MM.1S (cell line): ENCODE measurements at regions not wholly inside any gene's neighbourhood (a gene's known extent, or its start where the extent isn't known, plus 50 kb on each side); places are given as distances from the start of the nearest gene placed in this dataset.

Experiments used
- DNase-seq: peaks from one replicate; pipeline ENCODE4 v3.0.0-alpha.2; 2015
- H2AFZ ChIP-seq: fragments of 300-600 bp; sonication (generic); 2 replicates; pipeline ENCODE4 v1.6.0; 2016; ENCODE audit warnings: antibody characterized with exemption, low read length
- H3F3A ChIP-seq: fragments of 300-600 bp; sonication (generic); 2 replicates; pipeline ENCODE4 v1.6.1; 2016; ENCODE audit warnings: mild to moderate bottlenecking, antibody characterized with exemption, low read length, moderate library complexity, mixed read lengths; ENCODE audit not compliant: insufficient read depth
- H3K27ac ChIP-seq: fragments of 300-600 bp; sonication (generic); 2 replicates; pipeline ENCODE4 v1.5.1; 2016; ENCODE audit warnings: mild to moderate bottlenecking, low read length
- H3K27me3 ChIP-seq: fragments of 300-600 bp; sonication (generic); replicated peaks from 2 replicates; pipeline ENCODE4 v1.6.0; 2016; ENCODE audit warnings: low read length; ENCODE audit not compliant: insufficient read depth
- H3K36me3 ChIP-seq: fragments of 300-600 bp; sonication (generic); replicated peaks from 2 replicates; pipeline ENCODE4 v1.6.1; 2016; ENCODE audit warnings: mild to moderate bottlenecking, low read length, mixed read lengths; ENCODE audit not compliant: insufficient read depth
- H3K4me1 ChIP-seq: fragments of 300-600 bp; sonication (generic); 2 replicates; pipeline ENCODE4 v1.6.1; 2016; ENCODE audit warnings: low read length, mixed read lengths
- H3K4me2 ChIP-seq: fragments of 300-600 bp; sonication (generic); 2 replicates; pipeline ENCODE4 v1.6.0; 2016; ENCODE audit warnings: low read depth, low read length
- H3K4me3 ChIP-seq: fragments of 300-600 bp; sonication (generic); 2 replicates; pipeline ENCODE4 v1.5.1; 2016; ENCODE audit warnings: low read length, mixed read lengths
- H3K79me2 ChIP-seq: fragments of 300-600 bp; sonication (generic); 2 replicates; pipeline ENCODE4 v1.6.1; 2016; ENCODE audit warnings: mixed run types, low read length, mixed read lengths
- H3K9ac ChIP-seq: fragments of 300-600 bp; sonication (generic); 2 replicates; pipeline ENCODE4 v1.6.1; 2016; ENCODE audit warnings: low read length, mixed read lengths
- H3K9me2 ChIP-seq: fragments of 300-600 bp; sonication (generic); replicated peaks from 2 replicates; pipeline ENCODE4 v1.6.1; 2016; ENCODE audit warnings: mild to moderate bottlenecking, low read length, mixed read lengths; ENCODE audit not compliant: insufficient read depth
- H3K9me3 ChIP-seq: fragments of 300-600 bp; sonication (generic); replicated peaks from 2 replicates; pipeline ENCODE4 v1.6.1; 2016; ENCODE audit warnings: mild to moderate bottlenecking, low read length, mixed read lengths; ENCODE audit not compliant: insufficient read depth
- H4K20me1 ChIP-seq: fragments of 300-600 bp; sonication (generic); 2 replicates; pipeline ENCODE4 v1.6.1; 2016; ENCODE audit warnings: mild to moderate bottlenecking, low read length, moderate library complexity, mixed read lengths; ENCODE audit not compliant: insufficient read depth
- EZH2 ChIP-seq: fragments of 300-600 bp; sonication (generic); optimal IDR thresholded peaks from 2 replicates; pipeline ENCODE3; 2017; ENCODE audit warnings: low read depth, mild to moderate bottlenecking, antibody characterized with exemption, low read length, mixed read lengths
- EZH2phosphoT487 ChIP-seq: fragments of 300-600 bp; sonication (generic); IDR thresholded peaks from 2 replicates; pipeline ENCODE4 v1.6.1; 2018; ENCODE audit warnings: antibody characterized with exemption, low read length
- TF ChIP-seq, protein P1 (sequence below): fragments of 300-600 bp; sonication (generic); IDR thresholded peaks from 2 replicates; pipeline ENCODE4 v1.5.1; 2016; ENCODE audit warnings: antibody characterized with exemption, low read length, mixed read lengths

DNA sequence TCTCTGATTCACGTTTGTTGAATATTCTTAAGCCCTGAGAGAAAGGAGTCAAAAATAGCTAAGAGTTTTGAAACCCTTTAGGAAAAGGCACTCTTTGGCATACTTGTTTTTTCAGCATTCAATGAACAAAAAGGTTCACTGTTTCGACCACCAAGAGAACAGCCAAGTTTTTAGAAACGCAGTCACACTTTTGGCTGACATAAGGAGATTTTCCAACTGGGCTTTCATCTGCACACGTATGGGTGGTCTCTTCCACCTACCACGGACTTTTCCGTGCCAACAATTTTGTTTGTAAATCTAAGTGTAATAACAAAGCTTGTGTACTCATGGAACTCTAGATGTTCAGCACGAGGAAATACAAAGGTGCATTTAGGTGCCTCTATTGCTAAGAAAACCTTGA lies 270.3 kb downstream of the WDR11 start:
- no peak for DNase-seq
- no peak overlapping the region for H3K27ac ChIP-seq
- TF ChIP-seq EZH2phosphoT487, result no peak
- TF ChIP-seq EZH2, result no peak
- TF ChIP-seq, protein P1, sequence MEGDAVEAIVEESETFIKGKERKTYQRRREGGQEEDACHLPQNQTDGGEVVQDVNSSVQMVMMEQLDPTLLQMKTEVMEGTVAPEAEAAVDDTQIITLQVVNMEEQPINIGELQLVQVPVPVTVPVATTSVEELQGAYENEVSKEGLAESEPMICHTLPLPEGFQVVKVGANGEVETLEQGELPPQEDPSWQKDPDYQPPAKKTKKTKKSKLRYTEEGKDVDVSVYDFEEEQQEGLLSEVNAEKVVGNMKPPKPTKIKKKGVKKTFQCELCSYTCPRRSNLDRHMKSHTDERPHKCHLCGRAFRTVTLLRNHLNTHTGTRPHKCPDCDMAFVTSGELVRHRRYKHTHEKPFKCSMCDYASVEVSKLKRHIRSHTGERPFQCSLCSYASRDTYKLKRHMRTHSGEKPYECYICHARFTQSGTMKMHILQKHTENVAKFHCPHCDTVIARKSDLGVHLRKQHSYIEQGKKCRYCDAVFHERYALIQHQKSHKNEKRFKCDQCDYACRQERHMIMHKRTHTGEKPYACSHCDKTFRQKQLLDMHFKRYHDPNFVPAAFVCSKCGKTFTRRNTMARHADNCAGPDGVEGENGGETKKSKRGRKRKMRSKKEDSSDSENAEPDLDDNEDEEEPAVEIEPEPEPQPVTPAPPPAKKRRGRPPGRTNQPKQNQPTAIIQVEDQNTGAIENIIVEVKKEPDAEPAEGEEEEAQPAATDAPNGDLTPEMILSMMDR, result no peak
- no peak overlapping the region for H3K4me2 ChIP-seq
- no peak overlapping the region for H3K4me3 ChIP-seq
- no peaks in the 10 kb centered on the region for H3K9me2 ChIP-seq
- H2AFZ ChIP-seq, result no peak overlapping the region
- H3K27me3 ChIP-seq, result no peaks in the 10 kb centered on the region
- H3K36me3 ChIP-seq, result no peaks in the 10 kb centered on the region
- H3K9ac ChIP-seq, result no peak overlapping the region
- no peaks in the 10 kb centered on the region for H3K4me1 ChIP-seq
- no peaks in the 10 kb centered on the region for H3F3A ChIP-seq
- no peaks in the 10 kb centered on the region for H4K20me1 ChIP-seq
- no peaks in the 10 kb centered on the region for H3K9me3 ChIP-seq
- H3K79me2 ChIP-seq, result no peaks in the 10 kb centered on the region

DNA sequence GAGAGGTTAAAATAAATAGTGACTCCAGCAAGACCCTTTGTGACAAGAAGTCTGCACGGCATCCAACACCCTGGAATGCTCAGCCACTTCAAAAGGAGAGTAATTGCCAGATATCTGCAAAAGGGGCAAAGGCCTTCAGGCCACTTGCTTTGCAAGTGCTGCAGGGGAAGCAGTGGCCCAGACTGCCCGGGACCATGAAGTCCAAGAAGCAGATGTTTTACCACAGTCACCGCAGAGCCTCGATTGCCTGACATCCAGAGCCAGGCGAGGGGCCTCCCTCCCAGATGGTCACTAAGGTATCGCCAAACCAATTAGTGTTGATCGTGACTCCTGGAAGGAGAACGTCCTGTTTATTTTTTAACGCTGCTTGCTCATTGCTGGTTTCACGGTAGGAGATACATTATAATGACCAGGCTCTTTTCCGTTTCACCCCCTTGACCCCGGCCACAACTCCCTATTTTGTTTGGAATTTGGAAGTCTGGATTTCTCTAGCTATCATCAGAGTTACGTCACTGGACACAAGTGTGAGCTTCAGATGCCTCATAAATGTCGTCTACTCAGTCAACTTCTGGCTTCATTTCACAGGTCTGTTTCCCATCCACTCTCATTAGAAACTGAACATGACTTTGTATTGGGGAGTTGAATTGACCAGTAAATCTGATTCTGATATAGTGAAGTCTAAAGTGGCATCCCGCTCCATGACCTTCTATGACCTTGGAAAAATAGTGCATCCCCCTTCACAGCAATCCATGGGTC lies 276.2 kb downstream of the WDR11 start:
- DNase-seq, result no peak
- no peak for TF ChIP-seq EZH2
- TF ChIP-seq, protein P1, result no peak
- TF ChIP-seq EZH2phosphoT487, result no peak
- H3K4me1 ChIP-seq, result no peaks in the 10 kb centered on the region
- no peak overlapping the region for H2AFZ ChIP-seq
- H3K79me2 ChIP-seq, result no peaks in the 10 kb centered on the region
- no peak overlapping the region for H3K9ac ChIP-seq
- H3K4me3 ChIP-seq, result no peak overlapping the region
- H3K27ac ChIP-seq, result no peak overlapping the region
- no peak overlapping the region for H3K4me2 ChIP-seq
- H3K36me3 ChIP-seq, result no peaks in the 10 kb centered on the region
- no peaks in the 10 kb centered on the region for H3F3A ChIP-seq
- no peaks in the 10 kb centered on the region for H3K9me3 ChIP-seq
- H3K9me2 ChIP-seq, result no peaks in the 10 kb centered on the region
- no peaks in the 10 kb centered on the region for H3K27me3 ChIP-seq
- no peaks in the 10 kb centered on the region for H4K20me1 ChIP-seq

DNA sequence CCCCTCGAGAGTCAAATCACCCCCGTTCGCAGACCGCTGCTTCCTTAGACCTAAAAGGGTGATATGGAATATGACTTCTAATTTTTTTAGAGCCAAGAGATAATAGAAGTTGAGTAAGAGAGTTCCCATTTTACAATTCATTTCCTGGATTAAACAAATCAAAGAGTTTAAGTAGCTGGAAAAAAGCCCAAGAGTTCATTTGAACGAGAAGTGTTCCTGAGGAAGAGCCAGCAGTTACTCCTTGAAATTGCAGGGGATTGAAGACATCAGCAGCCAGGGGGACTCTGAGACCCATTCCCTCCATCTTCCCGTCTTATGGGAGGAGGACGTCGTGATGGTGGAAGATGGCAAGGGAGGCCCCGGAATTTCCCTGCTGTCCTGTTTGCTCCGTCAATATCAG lies 277.0 kb downstream of the WDR11 start:
- Histone ChIP-seq H3K4me2 (no peak overlapping the region), H3K27me3 (no peaks in the 10 kb centered on the region), H3K9me2 (no peaks in the 10 kb centered on the region), H3K4me3 (no peak overlapping the region), H3K4me1 (no peaks in the 10 kb centered on the region), H4K20me1 (no peaks in the 10 kb centered on the region), H3K36me3 (no peaks in the 10 kb centered on the region), H3K79me2 (no peaks in the 10 kb centered on the region), H3K9me3 (no peaks in the 10 kb centered on the region), H3K9ac (no peak overlapping the region), H3K27ac (no peak overlapping the region), H3F3A (no peaks in the 10 kb centered on the region), H2AFZ (no peak overlapping the region)
- TF ChIP-seq EZH2phosphoT487 (no peak), EZH2 (no peak)
- TF ChIP-seq, protein P1, result no peak
- no peak for DNase-seq
